IMR-90 (cell line): ENCODE measurements at regions not wholly inside any gene's neighbourhood (a gene's known extent, or its start where the extent isn't known, plus 50 kb on each side); places are given as distances from the start of the nearest gene placed in this dataset.

Experiments used
- ATAC-seq: fragments of 200-7000 bp; cut with Tn5 transposase; 2 replicates; pipeline ENCODE4 v1.9.1; 2020; ENCODE audit warnings: low read depth, mild to moderate bottlenecking, moderate library complexity
- BruUV-seq: library from RNA; stranded (reverse); fragments of 400-500 nt; replicated peaks from 2 replicates; lab custom pipeline; 2021; lab: Mats Ljungman, UMichigan
- CTCF ChIA-PET: fragments of 300-600 bp; formaldehyde crosslinking; extraction: SDS; loops from one replicate; lab custom pipeline; 2021; ENCODE audit warnings: antibody characterized with exemption; lab: Yijun Ruan, JAX
- POLR2A ChIA-PET: fragments of 300-600 bp; sonication (Branson Sonifier 250); formaldehyde crosslinking; loops from one replicate; lab custom pipeline; 2022; ENCODE audit warnings: antibody characterized with exemption; ENCODE audit not compliant: unreplicated experiment; lab: Charles Lee
- DNase-seq: peaks from one replicate; pipeline ENCODE4 v3.0.0; 2013
- H2AFZ ChIP-seq: replicated peaks from 2 replicates; pipeline ENCODE3; 2013; ENCODE audit warnings: low read length, mild to moderate bottlenecking; ENCODE audit not compliant: poor library complexity
- H2AK5ac ChIP-seq: 2 replicates; pipeline ENCODE4 v1.6.1; 2013; ENCODE audit warnings: low read depth, low read length, inconsistent platforms
- H2AK9ac ChIP-seq: replicated peaks from 2 replicates; pipeline ENCODE3; 2013; ENCODE audit warnings: mild to moderate bottlenecking, low read depth, low read length, moderate library complexity; ENCODE audit not compliant: poor library complexity
- H2BK120ac ChIP-seq: 2 replicates; pipeline ENCODE4 v1.6.1; 2013; ENCODE audit warnings: low read depth, low read length, inconsistent platforms
- H2BK15ac ChIP-seq: 3 replicates; pipeline ENCODE4 v1.6.1; 2013; ENCODE audit warnings: low read depth, low read length, inconsistent platforms
- H2BK20ac ChIP-seq: 2 replicates; pipeline ENCODE4 v1.6.1; 2013; ENCODE audit warnings: low read depth, mild to moderate bottlenecking, inconsistent platforms, low read length, moderate library complexity
- H2BK5ac ChIP-seq: 2 replicates; pipeline ENCODE4 v1.6.1; 2013; ENCODE audit warnings: mild to moderate bottlenecking, low read depth, low read length, inconsistent platforms; ENCODE audit not compliant: poor library complexity, severe bottlenecking
- H3K14ac ChIP-seq: replicated peaks from 2 replicates; pipeline ENCODE4 v1.6.1; 2013; ENCODE audit warnings: low read depth, low read length, inconsistent platforms
- H3K18ac ChIP-seq: 2 replicates; pipeline ENCODE4 v1.6.1; 2013; ENCODE audit warnings: low read depth, low read length, control low read depth
- H3K23ac ChIP-seq: 2 replicates; pipeline ENCODE4 v1.6.1; 2013; ENCODE audit warnings: low read depth, low read length, inconsistent platforms
- H3K27ac ChIP-seq: 2 replicates; pipeline ENCODE4 v1.5.1; 2013; ENCODE audit warnings: mild to moderate bottlenecking, control low read depth, low read length; ENCODE audit not compliant: insufficient read depth
- H3K27me3 ChIP-seq: 2 replicates; pipeline ENCODE4 v1.6.1; 2013; ENCODE audit warnings: low read length; ENCODE audit not compliant: control insufficient read depth, insufficient read depth
- H3K36me3 ChIP-seq: 2 replicates; pipeline ENCODE4 v1.6.1; 2013; ENCODE audit warnings: low read length, mixed read lengths; ENCODE audit not compliant: control insufficient read depth, insufficient read depth
- H3K4ac ChIP-seq: 2 replicates; pipeline ENCODE4 v1.6.1; 2013; ENCODE audit warnings: low read depth, low read length, inconsistent platforms
- H3K4me1 ChIP-seq: 2 replicates; pipeline ENCODE4 v1.6.1; 2013; ENCODE audit warnings: low read length, mixed read lengths; ENCODE audit not compliant: control insufficient read depth, insufficient read depth
- H3K4me2 ChIP-seq: 2 replicates; pipeline ENCODE4 v1.6.1; 2013; ENCODE audit warnings: low read depth, mild to moderate bottlenecking, control low read depth, low read length, moderate library complexity
- H3K4me3 ChIP-seq: 2 replicates; pipeline ENCODE4 v1.5.1; 2013; ENCODE audit warnings: low read depth, mild to moderate bottlenecking, control low read depth, low read length, moderate library complexity; ENCODE audit not compliant: insufficient read depth
- H3K56ac ChIP-seq: 2 replicates; pipeline ENCODE4 v1.6.1; 2013; ENCODE audit warnings: low read length, inconsistent platforms; ENCODE audit not compliant: insufficient read depth; ENCODE audit errors: extremely low read depth
- H3K79me1 ChIP-seq, 2 experiments: 2 replicates each; pipeline ENCODE4 v1.6.1; 2013; ENCODE audit warnings: low read length in 2 of 2, inconsistent platforms in 1 of 2, low read depth in 1 of 2
- H3K9ac ChIP-seq: 2 replicates; pipeline ENCODE4 v1.6.1; 2013; ENCODE audit warnings: low read depth, low read length, control low read depth
- H3K9me1 ChIP-seq: 2 replicates; pipeline ENCODE4 v1.6.1; 2013; ENCODE audit warnings: low read length, inconsistent platforms; ENCODE audit not compliant: insufficient read depth
- H3K9me3 ChIP-seq: 2 replicates; pipeline ENCODE4 v1.6.1; 2013; ENCODE audit warnings: low read length; ENCODE audit not compliant: control insufficient read depth, insufficient read depth
- H4K20me1 ChIP-seq: 2 replicates; pipeline ENCODE4 v1.6.1; 2013; ENCODE audit warnings: low read length, inconsistent platforms; ENCODE audit not compliant: insufficient read depth
- H4K5ac ChIP-seq: 2 replicates; pipeline ENCODE4 v1.6.1; 2013; ENCODE audit warnings: mild to moderate bottlenecking, low read depth, low read length, control low read depth
- H4K8ac ChIP-seq, 2 experiments: 2 replicates each; pipeline ENCODE4 v1.6.1; 2013; ENCODE audit warnings: low read depth in 2 of 2, low read length in 2 of 2, control low read depth in 1 of 2, inconsistent platforms in 1 of 2
- H4K91ac ChIP-seq: 2 replicates; pipeline ENCODE4 v1.6.1; 2013; ENCODE audit warnings: low read depth, low read length, inconsistent platforms; ENCODE audit not compliant: insufficient read depth
- CEBPB ChIP-seq: IDR thresholded peaks from 2 replicates; pipeline ENCODE4 v1.6.1; 2012; ENCODE audit warnings: low read depth, low read length, improper control_type of control experiment
- MAZ ChIP-seq: IDR thresholded peaks from 2 replicates; pipeline ENCODE4 v1.6.1; 2012; ENCODE audit warnings: low read depth, mild to moderate bottlenecking, low read length, improper control_type of control experiment, moderate library complexity, borderline replicate concordance
- NFE2L2 ChIP-seq: fragments of 150-350 bp; IDR thresholded peaks from 2 replicates; pipeline ENCODE4 v1.6.1; 2016; ENCODE audit warnings: low read depth, mild to moderate bottlenecking, low read length
- WGBS, 2 experiments: methylation state at CpG; one replicate each; pipeline versions ENCODE4 v1.1.5 to v1.1.7; 2013; ENCODE audit warnings: missing lambda C conversion rate in 2 of 2; ENCODE audit not compliant: insufficient read length in 1 of 2; ENCODE audit errors: extremely low coverage in 2 of 2; 5-methylcytosine and 5-hydroxymethylcytosine counted together
- dilution Hi-C: fragments of 300-500 bp; cut with HindIII; formaldehyde crosslinking; loops from one replicate; pipeline ENCODE4 v1.14.3; 2018; ENCODE audit warnings: low sequenced_read_pairs; ENCODE audit not compliant: unreplicated experiment
- in situ Hi-C: fragments of 300-500 bp; cut with MboI; formaldehyde crosslinking; loops from 3 replicates; pipeline ENCODE4 v1.14.3; 2019; ENCODE audit warnings: low sequenced_read_pairs, inconsistent platforms, mixed read lengths
- intact Hi-C: fragments of 100-400 bp; cut with micrococcal nuclease; formaldehyde crosslinking; loops from 2 replicates; pipeline ENCODE4 v1.10.0; 2022

DNA sequence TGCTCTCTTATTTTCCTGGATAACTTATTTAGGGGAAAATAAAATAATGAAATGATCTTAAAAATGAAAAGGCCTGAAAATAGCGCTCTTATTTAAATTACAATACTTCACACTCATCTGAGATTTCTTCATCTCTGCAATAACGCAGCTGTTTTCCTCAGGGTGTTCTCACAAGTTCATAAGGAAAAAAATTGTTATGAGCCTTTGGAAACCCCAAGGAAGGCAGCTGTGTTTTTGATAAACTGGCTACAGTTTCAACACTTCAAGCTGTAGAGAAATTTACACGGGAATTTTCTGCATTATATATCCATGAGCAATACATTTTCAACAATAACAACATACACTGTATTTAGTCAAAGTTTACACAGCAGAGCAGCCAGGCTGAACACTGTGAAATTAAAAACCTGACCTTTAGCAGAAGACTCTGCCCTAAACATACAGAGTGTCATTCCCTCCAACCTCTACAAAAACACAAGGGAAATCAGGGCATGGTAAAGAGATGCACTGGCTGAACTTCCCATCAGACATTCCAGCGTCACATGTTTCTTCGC lies 959.6 kb downstream of the SLC4A3 start:
- peak; percentile 79 for DNase-seq

More for the DNA sequence above, 959.6 kb downstream of the SLC4A3 start:
- H3K9me3 ChIP-seq = no peaks in the 10 kb centered on the region
- peak overlapping the region; percentile 61 for H3K4ac ChIP-seq
- H3K56ac ChIP-seq = no peak overlapping the region
- no peak for TF ChIP-seq MAZ
- no peak for TF ChIP-seq NFE2L2
- TF ChIP-seq CEBPB = no peak
- no peak overlapping the region for H3K4me3 ChIP-seq
- H3K36me3 ChIP-seq = no peaks in the 10 kb centered on the region
- H3K9ac ChIP-seq = no peak overlapping the region
- H2AFZ ChIP-seq = no peak overlapping the region
- 0 out of 2 replicates have a peak overlapping the region, but pooled peaks have one; percentile 28 for H3K23ac ChIP-seq
- POLR2A ChIA-PET = no interaction called here
- intact Hi-C loops = loop anchor here (5.0 to 10.0 kb wide), 3 partner anchors 360 to 985 kb away; partner anchors contain the start of gene EPHA4
- CTCF ChIA-PET = interaction anchor here (0.9 kb wide), 1 partner anchor 13 kb away, joined by 3 read pairs; no protein-coding TSS in a partner anchor
- peak overlapping the region; percentile 71; the same call in 1 of the 2 replicates for H2AK5ac ChIP-seq
- no peak overlapping the region for H2AK9ac ChIP-seq
- peak overlapping the region; percentile 99 for H3K18ac ChIP-seq
- peak; percentile 92 for ATAC-seq
- peak overlapping the region; percentile 72 for H2BK20ac ChIP-seq
- peak overlapping the region; percentile 32; the same call in 1 of the 2 replicates for H3K14ac ChIP-seq
- peaks cover 8% of the 10 kb centered on the region for H3K4me1 ChIP-seq
- H3K27me3 ChIP-seq = no peaks in the 10 kb centered on the region
- peak overlapping the region; percentile 56; the same call in 1 of the 2 replicates for H3K4me2 ChIP-seq
- H4K8ac ChIP-seq = peak overlapping the region; percentile 29 to 47; a peak in 3 of 4 replicates
- no TSS peak for BruUV-seq
- WGBS, 2 experiments = no CpG with 5 or more reads among the region's 5 CpGs
- H2BK15ac ChIP-seq = peak overlapping the region; percentile 43; the same call in 1 of the 3 replicates
- dilution Hi-C loops = no loop called here
- peak overlapping the region; percentile 53; the same call in 1 of the 2 replicates for H4K91ac ChIP-seq
- H2BK120ac ChIP-seq = peak overlapping the region; percentile 60
- no peaks in the 10 kb centered on the region for H3K79me1 ChIP-seq
- peak overlapping the region; percentile 86; the same call in 1 of the 2 replicates for H3K27ac ChIP-seq
- H4K20me1 ChIP-seq = no peaks in the 10 kb centered on the region
- peak overlapping the region; percentile 91 for H4K5ac ChIP-seq
- peak overlapping the region; percentile 59 for H2BK5ac ChIP-seq
- no peaks in the 10 kb centered on the region for H3K9me1 ChIP-seq
- in situ Hi-C loops = no loop called here
